ENCODE measurements at regions not wholly inside any gene's neighbourhood (a gene's known extent, or its start where the extent isn't known, plus 50 kb on each side); places are given as distances from the start of the nearest gene placed in this dataset.
"Not testable (repeated sequence)": the region's sequence is repeated elsewhere in the genome, so short reads cannot be mapped to it uniquely, and the experiment has no call there.

GRCh38 chr11:71367276-71367675, 80.9 kb downstream of the DHCR7 start:
- not testable (repeated sequence) for TF ChIP-seq YY1 (IDR thresholded peaks at IDR 0.05; ENCODE audit: insufficient read depth, insufficient read length); ZNF274 (IDR thresholded peaks at IDR 0.05; ENCODE audit: low read depth, low read length); SUZ12 (IDR thresholded peaks at IDR 0.05; ENCODE audit: extremely low read depth, insufficient read depth, insufficient read length)

Data from NT2/D1 (cell line).